A549 (cell line): ENCODE measurements at regions not wholly inside any gene's neighbourhood (a gene's known extent, or its start where the extent isn't known, plus 50 kb on each side); places are given as distances from the start of the nearest gene placed in this dataset.

Experiments
- ATAC-seq, 2 experiments: fragments of 200-7000 bp in 1 of 2; fragments of >200 bp in 1 of 2; cut with Nextera tagmentation in 1 of 2; cut with Tn5 transposase in 1 of 2; 3 replicates each; pipeline versions ENCODE4 v1.8.0 to v1.9.1; 2018 to 2020; ENCODE audit warnings: mild to moderate bottlenecking in 1 of 2, moderate library complexity in 1 of 2
- CTCF ChIA-PET: fragments of 300-600 bp; sonication (Branson Sonifier 250); formaldehyde crosslinking; extraction: SDS; loops from one replicate; lab custom pipeline; 2021; ENCODE audit warnings: antibody characterized with exemption, inconsistent platforms; lab: Yijun Ruan, JAX
- POLR2A ChIA-PET: fragments of 350-600 bp; formaldehyde crosslinking; extraction: SDS; loops from one replicate; lab custom pipeline; 2021; ENCODE audit warnings: antibody characterized with exemption, inconsistent platforms; lab: Yijun Ruan, JAX
- DNase-seq, 2 experiments: peaks; one replicate each; pipeline versions ENCODE4 v3.0.0 to v3.0.0-alpha.2; 2011 to 2016; ENCODE audit warnings: low read depth in 1 of 2, low spot score in 1 of 2
- FAIRE-seq: peaks from 2 replicates; lab custom pipeline; 2011; peaks lifted over from hg19 to GRCh38; lab: Jason Lieb, UNC
- H3K27ac ChIP-seq, 2 experiments: fragments of >200 bp; sonication (Bioruptor Twin); formaldehyde crosslinking; 3 replicates each; pipeline ENCODE4 v1.5.1; 2016 to 2017
- H3K4me1 ChIP-seq: fragments of >200 bp; sonication (Bioruptor Twin); formaldehyde crosslinking; 3 replicates; pipeline ENCODE4 v1.6.1; 2016
- H3K4me2 ChIP-seq: fragments of >200 bp; sonication (Bioruptor Twin); formaldehyde crosslinking; 3 replicates; pipeline ENCODE4 v1.6.1; 2016
- H3K4me3 ChIP-seq: fragments of >200 bp; sonication (Bioruptor Twin); formaldehyde crosslinking; 3 replicates; pipeline ENCODE4 v1.5.1; 2016
- H3K9me3 ChIP-seq: fragments of >200 bp; sonication (Bioruptor Twin); formaldehyde crosslinking; 3 replicates; pipeline ENCODE4 v1.6.1; 2016
- ATOH8 ChIP-seq: fragments of 250-450 bp; sonication (Bioruptor Pico); IDR thresholded peaks from 2 replicates; pipeline ENCODE4 v1.5.0; 2020; ENCODE audit warnings: low read depth, mild to moderate bottlenecking, moderate library complexity
- CBX2 ChIP-seq: fragments of 200-600 bp; sonication (generic); IDR thresholded peaks from 2 replicates; pipeline ENCODE4 v1.6.1; 2016; ENCODE audit warnings: low read depth, mild to moderate bottlenecking, borderline replicate concordance
- E2F6 ChIP-seq: IDR thresholded peaks from 2 replicates; pipeline ENCODE4 v1.6.1; 2012; ENCODE audit warnings: low read depth, borderline replicate concordance
- EHMT2 ChIP-seq: fragments of 200-600 bp; sonication (generic); IDR thresholded peaks from 2 replicates; pipeline ENCODE4 v1.6.1; 2016; ENCODE audit warnings: antibody characterized with exemption, low read depth, mild to moderate bottlenecking, moderate library complexity
- EP300 ChIP-seq, 2 experiments: fragments of >200 bp; sonication (Bioruptor Twin); formaldehyde crosslinking; IDR thresholded peaks; 2 replicates in 1 of 2; 3 replicates in 1 of 2; pipeline ENCODE4 v1.6.1; 2016 to 2017
- ESRRA ChIP-seq: fragments of 150-350 bp; IDR thresholded peaks from 2 replicates; pipeline ENCODE4 v1.6.1; 2014; ENCODE audit warnings: mild to moderate bottlenecking, low read length, borderline replicate concordance
- GATA3 ChIP-seq: IDR thresholded peaks from 2 replicates; pipeline ENCODE4 v1.6.1; 2012; ENCODE audit warnings: borderline replicate concordance
- HEYL ChIP-seq: fragments of 250-450 bp; sonication (Bioruptor Pico); IDR thresholded peaks from 2 replicates; pipeline ENCODE4 v1.8.0; 2021; ENCODE audit warnings: mild to moderate bottlenecking, moderate library complexity
- HOXB5 ChIP-seq: fragments of 250-450 bp; sonication (Bioruptor Pico); IDR thresholded peaks from 2 replicates; pipeline ENCODE4 v1.5.0; 2020; ENCODE audit warnings: mild to moderate bottlenecking, moderate library complexity
- JUNB ChIP-seq: fragments of >200 bp; sonication (Bioruptor Twin); formaldehyde crosslinking; IDR thresholded peaks from 2 replicates; pipeline ENCODE4 v1.6.1; 2016
- KDM5A ChIP-seq: fragments of 200-600 bp; sonication (generic); IDR thresholded peaks from 2 replicates; pipeline ENCODE4 v1.6.1; 2016; ENCODE audit warnings: antibody characterized with exemption, mild to moderate bottlenecking
- MAFK ChIP-seq: fragments of 450-650 bp; IDR thresholded peaks from 2 replicates; pipeline ENCODE4 v1.6.1; 2014; ENCODE audit not compliant: partially characterized antibody
- MAX ChIP-seq: IDR thresholded peaks from 2 replicates; pipeline ENCODE4 v1.6.1; 2012
- RFX5 ChIP-seq: fragments of 450-650 bp; IDR thresholded peaks from 2 replicates; pipeline ENCODE4 v1.7.1; 2014; ENCODE audit warnings: antibody characterized with exemption, mild to moderate bottlenecking, moderate library complexity
- ZFP36 ChIP-seq: fragments of 450-650 bp; IDR thresholded peaks from 2 replicates; pipeline ENCODE4 v1.6.1; 2014; ENCODE audit warnings: borderline replicate concordance; ENCODE audit not compliant: partially characterized antibody
- WGBS: methylation state at CpG from one replicate; pipeline ENCODE4 v1.1.6; 2017; ENCODE audit errors: missing lambda C conversion rate; 5-methylcytosine and 5-hydroxymethylcytosine counted together
- TF ChIP-seq, protein P1 (sequence below): fragments of 150-350 bp; IDR thresholded peaks from 2 replicates; pipeline ENCODE4 v1.6.1; 2014; ENCODE audit warnings: low read depth, mild to moderate bottlenecking, low read length
- TF ChIP-seq, protein P2 (sequence below): fragments of 200-600 bp; sonication (generic); IDR thresholded peaks from 2 replicates; pipeline ENCODE4 v1.6.1; 2016; ENCODE audit warnings: antibody characterized with exemption, mild to moderate bottlenecking, moderate library complexity
- TF ChIP-seq, protein P3 (sequence below): fragments of 250-450 bp; sonication (Bioruptor Pico); IDR thresholded peaks from 2 replicates; pipeline ENCODE4 v1.5.0; 2021; ENCODE audit warnings: mild to moderate bottlenecking, moderate library complexity, borderline replicate concordance

- H3K9me3 ChIP-seq: no peaks in the 10 kb centered on the region
- ATAC-seq (no peak), DNase-seq (no peak), FAIRE-seq (no peak)
- ChIA-PET CTCF (no interaction called here), POLR2A (no interaction called here)
- TF ChIP-seq, protein P1, sequence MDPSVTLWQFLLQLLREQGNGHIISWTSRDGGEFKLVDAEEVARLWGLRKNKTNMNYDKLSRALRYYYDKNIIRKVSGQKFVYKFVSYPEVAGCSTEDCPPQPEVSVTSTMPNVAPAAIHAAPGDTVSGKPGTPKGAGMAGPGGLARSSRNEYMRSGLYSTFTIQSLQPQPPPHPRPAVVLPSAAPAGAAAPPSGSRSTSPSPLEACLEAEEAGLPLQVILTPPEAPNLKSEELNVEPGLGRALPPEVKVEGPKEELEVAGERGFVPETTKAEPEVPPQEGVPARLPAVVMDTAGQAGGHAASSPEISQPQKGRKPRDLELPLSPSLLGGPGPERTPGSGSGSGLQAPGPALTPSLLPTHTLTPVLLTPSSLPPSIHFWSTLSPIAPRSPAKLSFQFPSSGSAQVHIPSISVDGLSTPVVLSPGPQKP: no peak
- TF ChIP-seq, protein P2, sequence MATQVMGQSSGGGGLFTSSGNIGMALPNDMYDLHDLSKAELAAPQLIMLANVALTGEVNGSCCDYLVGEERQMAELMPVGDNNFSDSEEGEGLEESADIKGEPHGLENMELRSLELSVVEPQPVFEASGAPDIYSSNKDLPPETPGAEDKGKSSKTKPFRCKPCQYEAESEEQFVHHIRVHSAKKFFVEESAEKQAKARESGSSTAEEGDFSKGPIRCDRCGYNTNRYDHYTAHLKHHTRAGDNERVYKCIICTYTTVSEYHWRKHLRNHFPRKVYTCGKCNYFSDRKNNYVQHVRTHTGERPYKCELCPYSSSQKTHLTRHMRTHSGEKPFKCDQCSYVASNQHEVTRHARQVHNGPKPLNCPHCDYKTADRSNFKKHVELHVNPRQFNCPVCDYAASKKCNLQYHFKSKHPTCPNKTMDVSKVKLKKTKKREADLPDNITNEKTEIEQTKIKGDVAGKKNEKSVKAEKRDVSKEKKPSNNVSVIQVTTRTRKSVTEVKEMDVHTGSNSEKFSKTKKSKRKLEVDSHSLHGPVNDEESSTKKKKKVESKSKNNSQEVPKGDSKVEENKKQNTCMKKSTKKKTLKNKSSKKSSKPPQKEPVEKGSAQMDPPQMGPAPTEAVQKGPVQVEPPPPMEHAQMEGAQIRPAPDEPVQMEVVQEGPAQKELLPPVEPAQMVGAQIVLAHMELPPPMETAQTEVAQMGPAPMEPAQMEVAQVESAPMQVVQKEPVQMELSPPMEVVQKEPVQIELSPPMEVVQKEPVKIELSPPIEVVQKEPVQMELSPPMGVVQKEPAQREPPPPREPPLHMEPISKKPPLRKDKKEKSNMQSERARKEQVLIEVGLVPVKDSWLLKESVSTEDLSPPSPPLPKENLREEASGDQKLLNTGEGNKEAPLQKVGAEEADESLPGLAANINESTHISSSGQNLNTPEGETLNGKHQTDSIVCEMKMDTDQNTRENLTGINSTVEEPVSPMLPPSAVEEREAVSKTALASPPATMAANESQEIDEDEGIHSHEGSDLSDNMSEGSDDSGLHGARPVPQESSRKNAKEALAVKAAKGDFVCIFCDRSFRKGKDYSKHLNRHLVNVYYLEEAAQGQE: no peak
- TF ChIP-seq MAX: no peak
- TF ChIP-seq E2F6: no peak
- TF ChIP-seq HOXB5: no peak
- TF ChIP-seq MAFK: no peak
- TF ChIP-seq KDM5A: no peak
- TF ChIP-seq ATOH8: no peak
- no peak for TF ChIP-seq HEYL (CRISPR knock-in tag)
- no peak for TF ChIP-seq ZFP36
- no peak for TF ChIP-seq EHMT2
- TF ChIP-seq GATA3: no peak
- TF ChIP-seq CBX2: no peak
- TF ChIP-seq EP300 (IDR thresholded peaks at IDR 0.05): no peak
- TF ChIP-seq ESRRA: no peak
- TF ChIP-seq, protein P3, sequence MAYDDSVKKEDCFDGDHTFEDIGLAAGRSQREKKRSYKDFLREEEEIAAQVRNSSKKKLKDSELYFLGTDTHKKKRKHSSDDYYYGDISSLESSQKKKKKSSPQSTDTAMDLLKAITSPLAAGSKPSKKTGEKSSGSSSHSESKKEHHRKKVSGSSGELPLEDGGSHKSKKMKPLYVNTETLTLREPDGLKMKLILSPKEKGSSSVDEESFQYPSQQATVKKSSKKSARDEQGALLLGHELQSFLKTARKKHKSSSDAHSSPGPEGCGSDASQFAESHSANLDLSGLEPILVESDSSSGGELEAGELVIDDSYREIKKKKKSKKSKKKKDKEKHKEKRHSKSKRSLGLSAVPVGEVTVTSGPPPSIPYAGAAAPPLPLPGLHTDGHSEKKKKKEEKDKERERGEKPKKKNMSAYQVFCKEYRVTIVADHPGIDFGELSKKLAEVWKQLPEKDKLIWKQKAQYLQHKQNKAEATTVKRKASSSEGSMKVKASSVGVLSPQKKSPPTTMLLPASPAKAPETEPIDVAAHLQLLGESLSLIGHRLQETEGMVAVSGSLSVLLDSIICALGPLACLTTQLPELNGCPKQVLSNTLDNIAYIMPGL (CRISPR knock-in tag): no peak
- no peak for TF ChIP-seq JUNB
- TF ChIP-seq RFX5: no peak
- H3K27ac ChIP-seq: no peak overlapping the region
- 51% methylated on average over 23 of the region's 23 CpGs for WGBS
- H3K4me2 ChIP-seq: no peak overlapping the region
- H3K4me1 ChIP-seq: peaks cover 4% of the 10 kb centered on the region; the same call in 1 of the 3 replicates
- H3K4me3 ChIP-seq: no peak overlapping the region
These were observed 272.5 kb downstream of the ALG10 start for GRCh38 chr12:34294671-34295365.
